ENCODE measurements at regions not wholly inside any gene's neighbourhood (a gene's known extent, or its start where the extent isn't known, plus 50 kb on each side); places are given as distances from the start of the nearest gene placed in this dataset.

- no peak for DNase-seq
- no peak overlapping the region for H3K4me3 ChIP-seq (ENCODE audit: low read depth, low read length)
- H3K27me3 ChIP-seq (ENCODE audit: insufficient read depth, low read depth, severe bottlenecking): no peaks in the 10 kb centered on the region
- no peaks in the 10 kb centered on the region for H3K9me3 ChIP-seq (ENCODE audit: severe bottlenecking)
- no peaks in the 10 kb centered on the region for H3K36me3 ChIP-seq
- no peak for TF ChIP-seq CTCF (IDR thresholded peaks at IDR 0.05; ENCODE audit: low read depth, low read length)
- H3K27ac ChIP-seq: no peak overlapping the region
These were observed 97.9 kb downstream of the GJA1 start for GRCh38 chr6:121533321-121533841.

- Histone ChIP-seq H3K9me3 (ENCODE audit: severe bottlenecking) (no peaks in the 10 kb centered on the region), H3K36me3 (no peaks in the 10 kb centered on the region), H3K27ac (no peak overlapping the region), H3K27me3 (ENCODE audit: insufficient read depth, low read depth, severe bottlenecking) (no peaks in the 10 kb centered on the region), H3K4me3 (ENCODE audit: low read depth, low read length) (no peak overlapping the region)
- no peak for TF ChIP-seq CTCF (IDR thresholded peaks at IDR 0.05; ENCODE audit: low read depth, low read length)
- DNase-seq: no peak
These were observed 100.3 kb downstream of the GJA1 start for GRCh38 chr6:121535777-121536176.

GRCh38 chr6:121536345-121536744 lies 100.9 kb downstream of the GJA1 start:
- H3K4me3 ChIP-seq (ENCODE audit: low read depth, low read length): no peak overlapping the region
- no peak for DNase-seq
- no peak for TF ChIP-seq CTCF (IDR thresholded peaks at IDR 0.05; ENCODE audit: low read depth, low read length)
- no peaks in the 10 kb centered on the region for H3K36me3 ChIP-seq
- no peak overlapping the region for H3K27ac ChIP-seq
- H3K9me3 ChIP-seq (ENCODE audit: severe bottlenecking): no peaks in the 10 kb centered on the region
- H3K27me3 ChIP-seq (ENCODE audit: insufficient read depth, low read depth, severe bottlenecking): no peaks in the 10 kb centered on the region

- DNase-seq: no peak
- Histone ChIP-seq H3K27me3 (ENCODE audit: insufficient read depth, low read depth, severe bottlenecking) (no peaks in the 10 kb centered on the region), H3K9me3 (ENCODE audit: severe bottlenecking) (no peaks in the 10 kb centered on the region), H3K4me3 (ENCODE audit: low read depth, low read length) (no peak overlapping the region), H3K27ac (no peak overlapping the region), H3K36me3 (no peaks in the 10 kb centered on the region)
- TF ChIP-seq CTCF (IDR thresholded peaks at IDR 0.05; ENCODE audit: low read depth, low read length): no peak
These were observed 104.0 kb downstream of the GJA1 start for GRCh38 chr6:121539439-121539838.

DNA sequence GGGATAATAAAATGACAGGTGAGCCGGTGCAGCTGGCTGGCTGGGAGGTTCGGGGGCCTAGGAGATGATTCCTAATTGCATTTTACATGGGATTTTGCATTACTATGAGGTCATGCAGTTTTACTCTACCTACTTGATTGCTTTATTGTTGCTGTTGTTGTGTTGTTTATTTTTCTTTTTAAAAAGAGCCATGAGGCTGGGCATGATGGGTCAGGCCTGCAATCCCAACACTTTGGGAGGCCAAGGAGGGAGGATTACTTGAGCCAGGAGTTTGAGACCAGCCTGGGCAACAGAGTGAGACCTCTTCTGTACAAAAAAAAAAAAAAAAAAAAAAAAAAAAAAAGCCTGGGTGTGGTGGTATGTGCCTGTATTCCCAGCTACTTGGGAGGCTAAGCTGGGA lies 104.8 kb downstream of the GJA1 start:
- Histone ChIP-seq H3K27ac (no peak overlapping the region), H3K4me3 (ENCODE audit: low read depth, low read length) (no peak overlapping the region), H3K27me3 (ENCODE audit: insufficient read depth, low read depth, severe bottlenecking) (no peaks in the 10 kb centered on the region), H3K9me3 (ENCODE audit: severe bottlenecking) (no peaks in the 10 kb centered on the region), H3K36me3 (no peaks in the 10 kb centered on the region)
- TF ChIP-seq CTCF (IDR thresholded peaks at IDR 0.05; ENCODE audit: low read depth, low read length): no peak
- DNase-seq: no peak

- no peak for TF ChIP-seq CTCF (IDR thresholded peaks at IDR 0.05; ENCODE audit: low read depth, low read length)
- Histone ChIP-seq H3K27ac (no peak overlapping the region), H3K36me3 (no peaks in the 10 kb centered on the region), H3K27me3 (ENCODE audit: insufficient read depth, low read depth, severe bottlenecking) (no peaks in the 10 kb centered on the region), H3K9me3 (ENCODE audit: severe bottlenecking) (no peaks in the 10 kb centered on the region), H3K4me3 (ENCODE audit: low read depth, low read length) (no peak overlapping the region)
- no peak for DNase-seq
These were observed 109.2 kb downstream of the GJA1 start for GRCh38 chr6:121544691-121545090.

All from WERI-Rb-1 (cell line).